Lower leg skin (tissue), 3 donors: ENCODE measurements at regions not wholly inside any gene's neighbourhood (a gene's known extent, or its start where the extent isn't known, plus 50 kb on each side); places are given as distances from the start of the nearest gene placed in this dataset.

Source experiments
- POLR2A ChIP-seq, 2 donors: fragments of 450-650 bp; IDR thresholded peaks; one replicate each; pipeline ENCODE4 v1.6.1; 2016 to 2017; ENCODE audit warnings: antibody characterized with exemption in 2 of 2, mild to moderate bottlenecking in 1 of 2, moderate library complexity in 1 of 2
- TF ChIP-seq, protein P1 (sequence below), 3 donors: fragments of 450-650 bp; IDR thresholded peaks; one replicate each; pipeline ENCODE4 v1.5.1; 2016; ENCODE audit warnings: antibody characterized with exemption in 3 of 3, mild to moderate bottlenecking in 3 of 3, moderate library complexity in 2 of 3

DNA sequence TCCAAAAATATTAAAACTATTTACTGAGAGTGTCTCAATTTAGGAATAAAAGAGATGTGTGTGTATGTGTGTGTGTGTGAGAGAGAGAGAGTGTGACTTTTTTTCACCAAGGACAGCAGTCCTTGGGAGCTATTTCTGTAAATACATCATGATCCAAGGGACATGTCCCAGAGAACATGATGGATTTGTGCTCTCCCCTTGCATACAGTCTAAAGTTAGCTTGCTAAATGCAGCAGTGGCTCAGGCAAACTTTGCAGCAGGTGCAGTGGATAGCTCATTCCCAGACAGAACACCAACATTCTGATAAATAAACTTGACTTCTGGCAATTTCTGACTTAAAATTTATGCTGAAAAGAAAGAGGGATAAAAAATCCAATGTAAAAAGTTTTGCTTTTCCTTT, 55.4 kb upstream of the SGCD start:
- TF ChIP-seq, protein P1, sequence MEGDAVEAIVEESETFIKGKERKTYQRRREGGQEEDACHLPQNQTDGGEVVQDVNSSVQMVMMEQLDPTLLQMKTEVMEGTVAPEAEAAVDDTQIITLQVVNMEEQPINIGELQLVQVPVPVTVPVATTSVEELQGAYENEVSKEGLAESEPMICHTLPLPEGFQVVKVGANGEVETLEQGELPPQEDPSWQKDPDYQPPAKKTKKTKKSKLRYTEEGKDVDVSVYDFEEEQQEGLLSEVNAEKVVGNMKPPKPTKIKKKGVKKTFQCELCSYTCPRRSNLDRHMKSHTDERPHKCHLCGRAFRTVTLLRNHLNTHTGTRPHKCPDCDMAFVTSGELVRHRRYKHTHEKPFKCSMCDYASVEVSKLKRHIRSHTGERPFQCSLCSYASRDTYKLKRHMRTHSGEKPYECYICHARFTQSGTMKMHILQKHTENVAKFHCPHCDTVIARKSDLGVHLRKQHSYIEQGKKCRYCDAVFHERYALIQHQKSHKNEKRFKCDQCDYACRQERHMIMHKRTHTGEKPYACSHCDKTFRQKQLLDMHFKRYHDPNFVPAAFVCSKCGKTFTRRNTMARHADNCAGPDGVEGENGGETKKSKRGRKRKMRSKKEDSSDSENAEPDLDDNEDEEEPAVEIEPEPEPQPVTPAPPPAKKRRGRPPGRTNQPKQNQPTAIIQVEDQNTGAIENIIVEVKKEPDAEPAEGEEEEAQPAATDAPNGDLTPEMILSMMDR (IDR thresholded peaks at IDR 0.05), result no peak
- no peak for TF ChIP-seq POLR2A (IDR thresholded peaks at IDR 0.05)
